Ishikawa (cell line): ENCODE measurements at regions not wholly inside any gene's neighbourhood (a gene's known extent, or its start where the extent isn't known, plus 50 kb on each side); places are given as distances from the start of the nearest gene placed in this dataset.

Source experiments
- CREB1 ChIP-seq: IDR thresholded peaks from 2 replicates; pipeline ENCODE4 v1.6.1; 2012; ENCODE audit warnings: low read depth
- EP300 ChIP-seq: IDR thresholded peaks from 2 replicates; pipeline ENCODE4 v1.6.1; 2012; ENCODE audit warnings: borderline replicate concordance
- FOXM1 ChIP-seq: IDR thresholded peaks from 2 replicates; pipeline ENCODE4 v1.6.1; 2012; ENCODE audit warnings: low read depth, borderline replicate concordance
- TAF1 ChIP-seq: IDR thresholded peaks from 2 replicates; pipeline ENCODE4 v1.6.1; 2012; ENCODE audit warnings: low read depth, mild to moderate bottlenecking
- TEAD4 ChIP-seq: IDR thresholded peaks from 2 replicates; pipeline ENCODE4 v1.6.1; 2012
- USF1 ChIP-seq: IDR thresholded peaks from 2 replicates; pipeline ENCODE4 v1.6.1; 2012
- YY1 ChIP-seq: IDR thresholded peaks from 2 replicates; pipeline ENCODE4 v1.6.1; 2012; ENCODE audit warnings: low read depth
- ZBTB7A ChIP-seq: IDR thresholded peaks from 2 replicates; pipeline ENCODE4 v1.6.1; 2012; ENCODE audit warnings: low read depth

GRCh38 chr2:22377268-22377667 lies 1007.7 kb upstream of the KLHL29 start:
- no peak for TF ChIP-seq TAF1
- TF ChIP-seq TEAD4: no peak
- no peak for TF ChIP-seq ZBTB7A
- no peak for TF ChIP-seq CREB1
- no peak for TF ChIP-seq YY1
- no peak for TF ChIP-seq FOXM1
- TF ChIP-seq USF1: no peak
- no peak for TF ChIP-seq EP300
